H1 (cell line): ENCODE measurements at regions not wholly inside any gene's neighbourhood (a gene's known extent, or its start where the extent isn't known, plus 50 kb on each side); places are given as distances from the start of the nearest gene placed in this dataset.

Experiments
- CTCF ChIA-PET: fragments of 300-600 bp; sonication (Branson Sonifier 250); formaldehyde crosslinking; loops from one replicate; lab custom pipeline; 2021; ENCODE audit not compliant: partially characterized antibody; lab: Charles Lee
- POLR2A ChIA-PET: fragments of 300-600 bp; sonication (Branson Sonifier 250); formaldehyde crosslinking; loops from one replicate; lab custom pipeline; 2021; ENCODE audit warnings: inconsistent platforms; ENCODE audit not compliant: partially characterized antibody; lab: Charles Lee
- DNase-seq, 2 experiments: peaks; one replicate each; pipeline versions ENCODE4 v3.0.0 to v3.0.0-alpha.2; 2010 to 2022; ENCODE audit warnings: low spot score in 2 of 2, low read depth in 1 of 2, mixed read lengths in 1 of 2
- FAIRE-seq: peaks from 2 replicates; lab custom pipeline; 2011; peaks lifted over from hg19 to GRCh38; lab: Jason Lieb, UNC
- H2AFZ ChIP-seq: 2 replicates; pipeline ENCODE4 v1.8.1; 2012; ENCODE audit warnings: low read length, inconsistent platforms
- H2AK5ac ChIP-seq: 2 replicates; pipeline ENCODE4 v1.6.1; 2013; ENCODE audit warnings: low read depth, low read length
- H2BK120ac ChIP-seq: replicated peaks from 2 replicates; pipeline ENCODE3; 2013; ENCODE audit warnings: low read depth, low read length, inconsistent platforms
- H2BK12ac ChIP-seq: 2 replicates; pipeline ENCODE4 v1.6.1; 2013; ENCODE audit warnings: low read depth, low read length
- H2BK15ac ChIP-seq: 2 replicates; pipeline ENCODE4 v1.6.1; 2013; ENCODE audit warnings: low read length
- H2BK20ac ChIP-seq: 2 replicates; pipeline ENCODE4 v1.6.1; 2013; ENCODE audit warnings: low read length
- H2BK5ac ChIP-seq: 2 replicates; pipeline ENCODE4 v1.6.1; 2013; ENCODE audit warnings: low read depth, low read length
- H3K14ac ChIP-seq: 2 replicates; pipeline ENCODE4 v1.6.1; 2013; ENCODE audit warnings: inconsistent platforms; ENCODE audit not compliant: insufficient read length
- H3K18ac ChIP-seq: 2 replicates; pipeline ENCODE4 v1.6.1; 2013; ENCODE audit warnings: low read length; ENCODE audit errors: extremely low read depth
- H3K23ac ChIP-seq: 2 replicates; pipeline ENCODE4 v1.6.1; 2013; ENCODE audit warnings: inconsistent platforms; ENCODE audit not compliant: insufficient read length
- H3K23me2 ChIP-seq: 2 replicates; pipeline ENCODE4 v1.6.1; 2013; ENCODE audit warnings: low read depth, low read length
- H3K27ac ChIP-seq: 2 replicates; pipeline ENCODE4 v1.6.1; 2011; ENCODE audit warnings: low read depth, low read length, inconsistent platforms
- H3K27me3 ChIP-seq, 4 experiments: replicated peaks in 1 of 4; 1 replicate in 1 of 4; 2 replicates in 3 of 4; pipeline versions ENCODE4 v1.6.1 to v1.8.1; 2011 to 2013; ENCODE audit warnings: low read length in 3 of 4, mild to moderate bottlenecking in 3 of 4, inconsistent platforms in 2 of 4, mixed read lengths in 2 of 4, moderate library complexity in 1 of 4; ENCODE audit not compliant: control insufficient read depth in 3 of 4, insufficient read depth in 3 of 4; ENCODE audit errors: extremely low read depth in 1 of 4
- H3K36me3 ChIP-seq, 4 experiments: 2 replicates each; pipeline versions ENCODE4 v1.6.1 to v1.8.1; 2011 to 2013; ENCODE audit warnings: mild to moderate bottlenecking in 4 of 4, low read length in 3 of 4, moderate library complexity in 2 of 4, control low read depth in 1 of 4, inconsistent platforms in 1 of 4; ENCODE audit not compliant: insufficient read depth in 4 of 4, control insufficient read depth in 2 of 4
- H3K4ac ChIP-seq: replicated peaks from 2 replicates; pipeline ENCODE3; 2013; ENCODE audit warnings: low read length, low read depth, mixed read lengths, inconsistent platforms; ENCODE audit not compliant: insufficient read length
- H3K4me1 ChIP-seq, 4 experiments: replicated peaks in 1 of 4; 1 replicate in 1 of 4; 2 replicates in 3 of 4; pipeline versions ENCODE4 v1.6.1 to v1.8.1; 2011 to 2013; ENCODE audit warnings: low read length in 3 of 4, inconsistent platforms in 2 of 4, mixed read lengths in 1 of 4; ENCODE audit not compliant: insufficient read depth in 4 of 4, control insufficient read depth in 3 of 4
- H3K4me2 ChIP-seq, 2 experiments: 2 replicates each; pipeline versions ENCODE4 v1.6.1 to v1.8.1; 2011 to 2013; ENCODE audit warnings: low read depth in 2 of 2, low read length in 2 of 2, control low read depth in 1 of 2, inconsistent platforms in 1 of 2, mild to moderate bottlenecking in 1 of 2; ENCODE audit not compliant: insufficient read depth in 1 of 2
- H3K4me3 ChIP-seq, 4 experiments: fragments of 200-600, 300-600 bp in 1 of 4; sonication (generic), shearing (Covaris generic), sonication (Bioruptor Twin) in 1 of 4; 2 replicates each; pipeline versions ENCODE4 v1.5.1 to v1.8.1; 2011 to 2016; ENCODE audit warnings: low read length in 4 of 4, low read depth in 3 of 4, control low read depth in 2 of 4, inconsistent platforms in 2 of 4, mild to moderate bottlenecking in 2 of 4, mixed read lengths in 1 of 4, moderate library complexity in 1 of 4; ENCODE audit not compliant: insufficient read depth in 2 of 4; ENCODE audit errors: extremely low read depth in 1 of 4
- H3K56ac ChIP-seq: replicated peaks from 2 replicates; pipeline ENCODE3; 2013; ENCODE audit warnings: low read depth, mild to moderate bottlenecking, mixed read lengths, low read length, inconsistent platforms; ENCODE audit not compliant: insufficient read length
- H3K79me1 ChIP-seq: 2 replicates; pipeline ENCODE4 v1.6.1; 2013; ENCODE audit warnings: low read depth, low read length, control low read depth
- H3K79me2 ChIP-seq, 2 experiments: 2 replicates each; pipeline versions ENCODE4 v1.6.1 to v1.8.1; 2012 to 2013; ENCODE audit warnings: low read length in 2 of 2, mild to moderate bottlenecking in 2 of 2, inconsistent platforms in 1 of 2; ENCODE audit not compliant: insufficient read depth in 2 of 2, control insufficient read depth in 1 of 2
- H3K9ac ChIP-seq, 4 experiments: replicated peaks in 1 of 4; 1 replicate in 1 of 4; 2 replicates in 3 of 4; pipeline versions ENCODE4 v1.6.1 to v1.8.1; 2011 to 2013; ENCODE audit warnings: low read depth in 3 of 4, low read length in 3 of 4, control low read depth in 2 of 4, mild to moderate bottlenecking in 2 of 4, moderate library complexity in 2 of 4, inconsistent platforms in 1 of 4; ENCODE audit errors: extremely low read depth in 1 of 4
- H3K9me3 ChIP-seq, 2 experiments: 2 replicates each; pipeline versions ENCODE4 v1.6.1 to v1.8.1; 2012 to 2013; ENCODE audit warnings: mild to moderate bottlenecking in 2 of 2, moderate library complexity in 2 of 2, control low read depth in 1 of 2, inconsistent platforms in 1 of 2, low read depth in 1 of 2, low read length in 1 of 2, mixed read lengths in 1 of 2; ENCODE audit not compliant: insufficient read depth in 2 of 2
- H4K20me1 ChIP-seq, 2 experiments: replicated peaks in 1 of 2; 2 replicates each; pipeline versions ENCODE3 to v1.8.1; 2011 to 2013; ENCODE audit warnings: inconsistent platforms in 2 of 2, low read length in 2 of 2, mild to moderate bottlenecking in 1 of 2; ENCODE audit not compliant: insufficient read depth in 2 of 2, control insufficient read depth in 1 of 2
- H4K5ac ChIP-seq: 2 replicates; pipeline ENCODE4 v1.6.1; 2013; ENCODE audit warnings: low read length, low read depth, mixed read lengths, inconsistent platforms; ENCODE audit not compliant: insufficient read length
- H4K8ac ChIP-seq: 2 replicates; pipeline ENCODE4 v1.8.0; 2013; ENCODE audit warnings: mild to moderate bottlenecking, moderate library complexity, low read length, inconsistent platforms; ENCODE audit not compliant: insufficient read depth; ENCODE audit errors: extremely low read depth
- H4K91ac ChIP-seq: replicated peaks from 2 replicates; pipeline ENCODE3; 2013; ENCODE audit warnings: low read length, mixed read lengths, inconsistent platforms; ENCODE audit not compliant: insufficient read length
- ASH2L ChIP-seq: fragments of 200-600, 300-600 bp; sonication (generic); IDR thresholded peaks from one replicate; pipeline ENCODE4 v1.7.1; 2017; ENCODE audit warnings: low read length
- CTBP2 ChIP-seq: IDR thresholded peaks from 2 replicates; pipeline ENCODE4 v1.7.0; 2011; ENCODE audit warnings: borderline replicate concordance, mild to moderate bottlenecking, moderate library complexity, mixed read lengths, low read length; ENCODE audit not compliant: insufficient read depth, insufficient read length
- GABPA ChIP-seq: IDR thresholded peaks from 2 replicates; pipeline ENCODE4 v1.6.1; 2011; ENCODE audit warnings: mild to moderate bottlenecking, low read length, moderate library complexity, borderline replicate concordance; ENCODE audit not compliant: insufficient read depth
- MAFK ChIP-seq: IDR thresholded peaks from 2 replicates; pipeline ENCODE4 v1.6.1; 2012; ENCODE audit warnings: low read depth, mild to moderate bottlenecking, improper control_type of control experiment, low read length
- POLR2A ChIP-seq, 2 experiments: IDR thresholded peaks; 1 replicate in 1 of 2; 2 replicates in 1 of 2; pipeline ENCODE4 v1.6.1; 2011; ENCODE audit warnings: low read depth in 2 of 2, low read length in 2 of 2, mild to moderate bottlenecking in 2 of 2; ENCODE audit errors: control extremely low read depth in 1 of 2
- RAD21 ChIP-seq, 2 experiments: IDR thresholded peaks in 1 of 2; conservative IDR thresholded peaks in 1 of 2; 2 replicates each; pipeline ENCODE4 v1.6.1; 2011; ENCODE audit warnings: low read depth in 2 of 2, low read length in 2 of 2, improper control_type of control experiment in 1 of 2, inconsistent platforms in 1 of 2, mild to moderate bottlenecking in 1 of 2, moderate library complexity in 1 of 2
- RFX5 ChIP-seq: IDR thresholded peaks from 2 replicates; pipeline ENCODE4 v1.6.1; 2011; ENCODE audit warnings: low read depth, low read length, improper control_type of control experiment, borderline replicate concordance
- RNF2 ChIP-seq: fragments of 200-900, 300-1000 bp; sonication (generic); IDR thresholded peaks from 2 replicates; pipeline ENCODE4 v1.7.1; 2016; ENCODE audit warnings: borderline replicate concordance, low read depth, mild to moderate bottlenecking, antibody characterized with exemption, low read length; ENCODE audit not compliant: poor library complexity, severe bottlenecking; ENCODE audit errors: missing control alignments
- SRF ChIP-seq: IDR thresholded peaks from 2 replicates; pipeline ENCODE4 v1.6.1; 2011; ENCODE audit warnings: mild to moderate bottlenecking, low read depth, low read length, moderate library complexity
- SUZ12 ChIP-seq: fragments of 200-600 bp; sonication (generic); IDR thresholded peaks from 2 replicates; pipeline ENCODE4 v1.6.1; 2012; ENCODE audit warnings: mild to moderate bottlenecking, inconsistent platforms, low read length, moderate library complexity, mixed read lengths
- WGBS, 2 experiments: shearing (Covaris generic) in 1 of 2; methylation state at CpG; one replicate each; pipeline versions ENCODE4 v1.1.6 to v1.1.7; 2013 to 2015; ENCODE audit warnings: low lambda C conversion rate in 2 of 2, mixed read lengths in 2 of 2, inconsistent platforms in 1 of 2, low coverage in 1 of 2, missing lambda C conversion rate in 1 of 2; ENCODE audit not compliant: insufficient replicate concordance in 2 of 2, insufficient coverage in 1 of 2, insufficient read length in 1 of 2; ENCODE audit errors: extremely low coverage in 1 of 2, missing lambda C conversion rate in 1 of 2; 5-methylcytosine and 5-hydroxymethylcytosine counted together

GRCh38 chr16:80074329-80074728, 466.5 kb upstream of the DYNLRB2 start:
- no peaks in the 10 kb centered on the region; the same call in 1 of the 2 replicates for H3K23me2 ChIP-seq
- H3K18ac ChIP-seq: no peak overlapping the region
- no peaks in the 10 kb centered on the region for H3K36me3 ChIP-seq
- no peak overlapping the region for H2BK12ac ChIP-seq
- TF ChIP-seq MAFK (no peak), SRF (no peak), GABPA (no peak), POLR2A (IDR thresholded peaks at IDR 0.05; ENCODE audit: control extremely low read depth in 1 of 2, low read depth in 2 of 2, low read length in 2 of 2) (no peak), SUZ12 (no peak), RAD21 (IDR thresholded peaks at IDR 0.05 in 1 of 2, conservative IDR thresholded peaks at IDR 0.05 in 1 of 2; ENCODE audit: low read depth in 2 of 2, low read length in 2 of 2) (no peak), ASH2L (no peak), RNF2 (no peak), RFX5 (no peak), CTBP2 (no peak)
- ChIA-PET CTCF (interaction anchor here (0.9 to 1.3 kb wide), 3 partner anchors 10 to 465 kb away, joined by 3 to 5 read pairs (median 3); no protein-coding TSS in a partner anchor), POLR2A (no interaction called here)
- no peaks in the 10 kb centered on the region for H3K79me2 ChIP-seq
- H2BK5ac ChIP-seq: no peak overlapping the region
- H3K56ac ChIP-seq: no peak overlapping the region
- H2BK20ac ChIP-seq: no peak overlapping the region
- H2AFZ ChIP-seq: no peak overlapping the region
- no peaks in the 10 kb centered on the region for H3K79me1 ChIP-seq
- no peak overlapping the region for H4K5ac ChIP-seq
- FAIRE-seq (no peak), DNase-seq (no peak)
- no peak overlapping the region for H2BK15ac ChIP-seq
- H4K91ac ChIP-seq: no peak overlapping the region
- H3K23ac ChIP-seq: no peak overlapping the region
- H2AK5ac ChIP-seq: no peak overlapping the region
- H4K8ac ChIP-seq: no peak overlapping the region
- WGBS, 2 experiments: 84% methylated on average over 1 of the region's 1 CpG; no CpG with 5 or more reads in 1 of the 2 experiments
- no peak overlapping the region for H2BK120ac ChIP-seq
- peaks cover 0 to 3% of the 10 kb centered on the region in 2 experiments; a peak in 1 of 4 replicates for H3K9me3 ChIP-seq
- no peak overlapping the region for H3K9ac ChIP-seq
- H4K20me1 ChIP-seq: no peaks in the 10 kb centered on the region
- H3K4me1 ChIP-seq: 0 out of 7 replicates have a peak, but pooled peaks cover 0 to 2% (median 0%) of the 10 kb centered on the region in 4 experiments
- H3K4me3 ChIP-seq: no peak overlapping the region
- no peak overlapping the region for H3K27ac ChIP-seq
- H3K27me3 ChIP-seq: no peaks in the 10 kb centered on the region
- H3K14ac ChIP-seq: no peak overlapping the region
- H3K4me2 ChIP-seq: no peak overlapping the region
- H3K4ac ChIP-seq: no peak overlapping the region
